HCT116 (cell line): ENCODE measurements at regions not wholly inside any gene's neighbourhood (a gene's known extent, or its start where the extent isn't known, plus 50 kb on each side); places are given as distances from the start of the nearest gene placed in this dataset.

Experiments
- ATAC-seq: fragments of 200-7000 bp; cut with Tn5 transposase; 2 replicates; pipeline ENCODE4 v1.9.1; 2020; ENCODE audit warnings: mild to moderate bottlenecking, moderate library complexity
- BruUV-seq: library from RNA; stranded (reverse); fragments of 400-500 nt; replicated peaks from 2 replicates; lab custom pipeline; 2021; lab: Mats Ljungman, UMichigan
- CTCF ChIA-PET: fragments of 300-600 bp; sonication (Branson Sonifier 250); formaldehyde crosslinking; loops from one replicate; lab custom pipeline; 2021; ENCODE audit warnings: antibody characterized with exemption; lab: Charles Lee
- POLR2A ChIA-PET: fragments of 300-600, 350-600 bp; sonication (Branson Sonifier 250); formaldehyde crosslinking; loops from one replicate; lab custom pipeline; 2021; ENCODE audit warnings: antibody characterized with exemption; lab: Charles Lee
- RAD21 ChIA-PET, 2 experiments: fragments of 300-600 bp; sonication (Branson Sonifier 250); formaldehyde crosslinking; loops; one replicate each; lab custom pipeline; 2023; ENCODE audit warnings: low total read pairs in 2 of 2; ENCODE audit not compliant: uncharacterized antibody in 2 of 2, unreplicated experiment in 2 of 2, low non-redundant PET in 1 of 2; lab: Charles Lee
- DNase-seq: peaks from one replicate; pipeline ENCODE4 v3.0.0-alpha.2; 2010; ENCODE audit warnings: low read depth, low spot score
- H2AFZ ChIP-seq: fragments of 200-600 bp; shearing (Covaris generic), sonication (generic); 2 replicates; pipeline ENCODE4 v1.6.1; 2017; ENCODE audit warnings: low read depth, mixed run types, mixed read lengths, antibody characterized with exemption, low read length; ENCODE audit not compliant: poor library complexity, severe bottlenecking
- H3K27ac ChIP-seq: 2 replicates; pipeline ENCODE4 v1.5.1; 2012; ENCODE audit warnings: low read depth, low read length
- H3K27me3 ChIP-seq: fragments of 200-600 bp; sonication (generic); 2 replicates; pipeline ENCODE4 v1.6.1; 2016; ENCODE audit warnings: mixed run types, low read length, mixed read lengths; ENCODE audit not compliant: insufficient read depth
- H3K36me3 ChIP-seq, 2 experiments: fragments of 200-500 bp in 1 of 2; fragments of 200-600 bp in 1 of 2; sonication (Bioruptor generic) in 1 of 2; sonication (generic) in 1 of 2; 2 replicates each; pipeline versions ENCODE4 v1.5.1 to v1.6.1; 2014 to 2016; ENCODE audit warnings: low read length in 2 of 2, inconsistent platforms in 1 of 2, mixed read lengths in 1 of 2, mixed run types in 1 of 2; ENCODE audit not compliant: insufficient read depth in 2 of 2, control insufficient read depth in 1 of 2
- H3K4me1 ChIP-seq, 2 experiments: fragments of 200-600 bp in 1 of 2; sonication (generic) in 1 of 2; 2 replicates each; pipeline versions ENCODE4 v1.5.1 to v1.6.1; 2012 to 2017; ENCODE audit warnings: low read length in 2 of 2, inconsistent platforms in 1 of 2, mild to moderate bottlenecking in 1 of 2, mixed read lengths in 1 of 2, mixed run types in 1 of 2, moderate library complexity in 1 of 2; ENCODE audit not compliant: insufficient read depth in 2 of 2, control insufficient read depth in 1 of 2
- H3K4me2 ChIP-seq: fragments of 200-600 bp; sonication (generic); 2 replicates; pipeline ENCODE4 v1.6.1; 2017; ENCODE audit warnings: mixed run types, low read length, mixed read lengths
- H3K4me3 ChIP-seq, 2 experiments: fragments of 200-600 bp in 1 of 2; sonication (generic) in 1 of 2; replicated peaks in 1 of 2; 2 replicates each; pipeline ENCODE4 v1.5.1; 2011 to 2016; ENCODE audit warnings: low read length in 2 of 2, control low read depth in 1 of 2, low read depth in 1 of 2, mild to moderate bottlenecking in 1 of 2, mixed read lengths in 1 of 2, mixed run types in 1 of 2
- H3K79me2 ChIP-seq: fragments of 200-600 bp; sonication (generic); 2 replicates; pipeline ENCODE4 v1.6.1; 2017; ENCODE audit warnings: mild to moderate bottlenecking, mixed run types, low read length, moderate library complexity, mixed read lengths; ENCODE audit not compliant: insufficient read depth
- H3K9ac ChIP-seq: fragments of 200-600 bp; sonication (generic); 2 replicates; pipeline ENCODE4 v1.6.1; 2016; ENCODE audit warnings: low read length, mixed read lengths
- H3K9me2 ChIP-seq: fragments of 200-600 bp; sonication (generic), shearing (Covaris generic); 2 replicates; pipeline ENCODE4 v1.6.1; 2017; ENCODE audit warnings: mixed run types, mild to moderate bottlenecking, moderate library complexity; ENCODE audit not compliant: insufficient read depth
- H3K9me3 ChIP-seq, 2 experiments: fragments of 200-500 bp in 1 of 2; fragments of 200-600 bp in 1 of 2; sonication (Bioruptor generic) in 1 of 2; sonication (generic) in 1 of 2; 2 replicates each; pipeline ENCODE4 v1.6.1; 2014 to 2017; ENCODE audit warnings: low read length in 2 of 2, mixed read lengths in 2 of 2, inconsistent platforms in 1 of 2, low read depth in 1 of 2, mild to moderate bottlenecking in 1 of 2, mixed run types in 1 of 2, moderate library complexity in 1 of 2; ENCODE audit not compliant: control insufficient read depth in 1 of 2, insufficient read depth in 1 of 2
- H4K20me1 ChIP-seq: fragments of 200-600 bp; sonication (generic), shearing (Covaris generic); 2 replicates; pipeline ENCODE4 v1.6.1; 2017; ENCODE audit warnings: mixed run types, mild to moderate bottlenecking, moderate library complexity; ENCODE audit not compliant: insufficient read depth
- CBX3 ChIP-seq: IDR thresholded peaks from 2 replicates; pipeline ENCODE4 v1.6.1; 2012; ENCODE audit warnings: low read depth
- EGR1 ChIP-seq: IDR thresholded peaks from 2 replicates; pipeline ENCODE4 v1.6.1; 2012; ENCODE audit warnings: low read depth
- EZH2 ChIP-seq: fragments of 200-600 bp; sonication (generic); IDR thresholded peaks from 2 replicates; pipeline ENCODE4 v1.6.1; 2017; ENCODE audit warnings: antibody characterized with exemption, mixed run types
- EZH2phosphoT487 ChIP-seq: fragments of 200-600 bp; IDR thresholded peaks from 2 replicates; pipeline ENCODE4 v1.6.1; 2018; ENCODE audit warnings: antibody characterized with exemption, borderline replicate concordance
- FOSL1 ChIP-seq: IDR thresholded peaks from 2 replicates; pipeline ENCODE4 v1.6.1; 2012; ENCODE audit warnings: low read depth
- JUND ChIP-seq: IDR thresholded peaks from 2 replicates; pipeline ENCODE4 v1.6.1; 2012
- POLR2A ChIP-seq: IDR thresholded peaks from 2 replicates; pipeline ENCODE4 v1.7.0; 2011; ENCODE audit warnings: borderline replicate concordance; ENCODE audit not compliant: insufficient read depth, insufficient read length; ENCODE audit errors: extremely low read depth
- RAD21 ChIP-seq: IDR thresholded peaks from 2 replicates; pipeline ENCODE4 v1.6.1; 2012; ENCODE audit warnings: low read depth, mild to moderate bottlenecking
- SP1 ChIP-seq: IDR thresholded peaks from 2 replicates; pipeline ENCODE4 v1.6.1; 2012; ENCODE audit warnings: low read depth
- SRF ChIP-seq: IDR thresholded peaks from 2 replicates; pipeline ENCODE4 v1.6.1; 2012; ENCODE audit warnings: low read depth
- YY1 ChIP-seq: IDR thresholded peaks from 2 replicates; pipeline ENCODE4 v1.6.1; 2011; ENCODE audit warnings: low read length, low read depth, moderate library complexity, mild to moderate bottlenecking; ENCODE audit not compliant: insufficient replicate concordance; ENCODE audit errors: extremely low read depth
- ZNF274 ChIP-seq: fragments of 200-500 bp; sonication (Bioruptor generic); IDR thresholded peaks from 2 replicates; pipeline ENCODE4 v1.6.1; 2014; ENCODE audit warnings: mild to moderate bottlenecking, low read depth, low read length, inconsistent platforms
- intact Hi-C: fragments of 100-400 bp; cut with micrococcal nuclease; formaldehyde crosslinking; loops from 2 replicates; pipeline ENCODE4 v1.10.0; 2022
- TF ChIP-seq, protein P1 (sequence below): IDR thresholded peaks from 2 replicates; pipeline ENCODE4 v1.6.1; 2012
- TF ChIP-seq, protein P2 (sequence below), 3 experiments: fragments of 200-600 bp in 1 of 3; sonication (generic) in 1 of 3; IDR thresholded peaks in 2 of 3; conservative IDR thresholded peaks in 1 of 3; 2 replicates each; pipeline ENCODE4 v1.5.1; 2012 to 2017; ENCODE audit warnings: low read depth in 2 of 3, low read length in 2 of 3, antibody characterized with exemption in 1 of 3, borderline replicate concordance in 1 of 3, control low read depth in 1 of 3, mild to moderate bottlenecking in 1 of 3, mixed read lengths in 1 of 3, mixed run types in 1 of 3, moderate library complexity in 1 of 3; ENCODE audit not compliant: insufficient read depth in 1 of 3
- TF ChIP-seq, protein P3 (sequence below): IDR thresholded peaks from 2 replicates; pipeline ENCODE4 v1.6.1; 2011; ENCODE audit warnings: mild to moderate bottlenecking, low read length, moderate library complexity; ENCODE audit not compliant: insufficient replicate concordance; ENCODE audit errors: extremely low read depth

DNA sequence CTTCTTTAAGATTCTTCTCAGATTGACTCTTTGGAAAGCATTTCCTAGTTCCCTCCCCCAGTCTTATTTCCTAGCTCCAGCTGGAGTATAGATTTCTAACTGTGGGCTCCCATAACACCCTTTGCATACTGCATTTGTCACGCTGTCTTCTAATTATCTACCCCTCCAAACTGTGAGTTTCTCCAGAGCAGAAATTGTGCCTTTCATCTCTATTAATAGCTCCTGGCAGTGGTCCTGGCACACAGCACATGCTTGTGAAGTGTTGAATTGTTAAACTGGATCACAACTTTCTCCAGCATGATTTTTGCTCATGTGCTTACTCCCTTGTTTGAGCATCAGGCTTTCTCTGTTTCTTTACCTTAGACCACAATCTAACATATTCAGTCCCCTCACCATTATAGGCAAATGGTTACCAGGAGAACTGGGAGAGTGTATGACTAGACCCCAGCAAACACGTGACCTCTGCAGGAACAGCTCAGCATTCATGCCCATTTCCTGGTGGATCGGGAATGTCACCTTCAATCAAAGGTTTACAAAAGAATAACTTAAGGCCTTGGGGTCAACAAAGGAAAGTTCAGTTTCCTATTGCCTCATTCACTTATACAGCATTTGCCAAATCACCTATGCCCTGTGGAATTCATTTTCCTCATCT is 175.7 kb upstream of the TANK start:
- TF ChIP-seq EZH2 (no peak), JUND (no peak), ZNF274 (no peak), EZH2phosphoT487 (no peak), SRF (no peak)
- TF ChIP-seq, protein P1, sequence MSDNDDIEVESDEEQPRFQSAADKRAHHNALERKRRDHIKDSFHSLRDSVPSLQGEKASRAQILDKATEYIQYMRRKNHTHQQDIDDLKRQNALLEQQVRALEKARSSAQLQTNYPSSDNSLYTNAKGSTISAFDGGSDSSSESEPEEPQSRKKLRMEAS, result no peak
- intact Hi-C loops, result no loop called here
- ChIA-PET POLR2A (no interaction called here), RAD21 (no interaction called here), CTCF (interaction anchor here (1.4 to 1.7 kb wide), 2 partner anchors 10 to 20 kb away, joined by 5 to 6 read pairs; no protein-coding TSS in a partner anchor)
- Histone ChIP-seq H3K36me3 (no peaks in the 10 kb centered on the region), H3K9me3 (no peaks in the 10 kb centered on the region), H3K4me3 (no peak overlapping the region), H3K9ac (no peak overlapping the region), H2AFZ (no peak overlapping the region), H3K9me2 (no peaks in the 10 kb centered on the region), H3K27ac (no peak overlapping the region), H3K4me1 (no peaks in the 10 kb centered on the region), H3K4me2 (no peak overlapping the region), H3K79me2 (no peaks in the 10 kb centered on the region), H4K20me1 (no peaks in the 10 kb centered on the region), H3K27me3 (no peaks in the 10 kb centered on the region)
- no peak for ATAC-seq
- BruUV-seq, result no TSS peak
- DNase-seq, result no peak

DNA sequence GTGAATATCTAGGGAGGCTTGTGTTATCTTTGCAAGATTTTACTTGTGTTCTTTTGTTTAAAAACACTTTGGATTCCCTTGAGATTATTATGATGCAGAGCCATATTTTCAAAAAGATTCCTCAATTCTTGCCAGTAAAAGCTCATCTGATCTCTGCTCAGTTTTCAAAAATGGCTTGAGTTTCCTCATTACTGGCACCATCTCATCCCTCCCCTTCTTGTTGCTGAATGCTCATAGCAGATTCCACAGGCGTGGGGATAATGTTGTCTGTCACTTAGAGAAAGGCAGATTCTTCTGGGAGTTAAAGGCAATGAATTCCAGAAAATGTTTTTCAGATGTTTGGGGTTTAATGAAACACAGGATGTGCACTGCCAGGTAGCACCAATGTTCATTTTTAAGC is 170.4 kb upstream of the TANK start:
- Histone ChIP-seq H3K4me1 (peaks cover 2 to 5% of the 10 kb centered on the region in 2 experiments; a peak in 2 of 4 replicates), H3K4me2 (no peak overlapping the region), H3K9ac (no peak overlapping the region), H3K9me2 (no peaks in the 10 kb centered on the region), H3K27ac (no peak overlapping the region), H3K36me3 (no peaks in the 10 kb centered on the region), H4K20me1 (no peaks in the 10 kb centered on the region), H2AFZ (no peak overlapping the region), H3K27me3 (no peaks in the 10 kb centered on the region), H3K9me3 (no peaks in the 10 kb centered on the region), H3K4me3 (no peak overlapping the region), H3K79me2 (no peaks in the 10 kb centered on the region)
- no peak for ATAC-seq
- DNase-seq, result no peak
- ChIA-PET POLR2A (no interaction called here), RAD21 (no interaction called here), CTCF (no interaction called here)
- TF ChIP-seq EGR1 (no peak), POLR2A (no peak), CBX3 (no peak), SP1 (no peak), FOSL1 (no peak), EZH2 (no peak), SRF (no peak), RAD21 (no peak), YY1 (no peak)
- TF ChIP-seq, protein P2, sequence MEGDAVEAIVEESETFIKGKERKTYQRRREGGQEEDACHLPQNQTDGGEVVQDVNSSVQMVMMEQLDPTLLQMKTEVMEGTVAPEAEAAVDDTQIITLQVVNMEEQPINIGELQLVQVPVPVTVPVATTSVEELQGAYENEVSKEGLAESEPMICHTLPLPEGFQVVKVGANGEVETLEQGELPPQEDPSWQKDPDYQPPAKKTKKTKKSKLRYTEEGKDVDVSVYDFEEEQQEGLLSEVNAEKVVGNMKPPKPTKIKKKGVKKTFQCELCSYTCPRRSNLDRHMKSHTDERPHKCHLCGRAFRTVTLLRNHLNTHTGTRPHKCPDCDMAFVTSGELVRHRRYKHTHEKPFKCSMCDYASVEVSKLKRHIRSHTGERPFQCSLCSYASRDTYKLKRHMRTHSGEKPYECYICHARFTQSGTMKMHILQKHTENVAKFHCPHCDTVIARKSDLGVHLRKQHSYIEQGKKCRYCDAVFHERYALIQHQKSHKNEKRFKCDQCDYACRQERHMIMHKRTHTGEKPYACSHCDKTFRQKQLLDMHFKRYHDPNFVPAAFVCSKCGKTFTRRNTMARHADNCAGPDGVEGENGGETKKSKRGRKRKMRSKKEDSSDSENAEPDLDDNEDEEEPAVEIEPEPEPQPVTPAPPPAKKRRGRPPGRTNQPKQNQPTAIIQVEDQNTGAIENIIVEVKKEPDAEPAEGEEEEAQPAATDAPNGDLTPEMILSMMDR (IDR thresholded peaks at IDR 0.05 in 2 of 3, conservative IDR thresholded peaks at IDR 0.05 in 1 of 3; ENCODE audit: borderline replicate concordance in 1 of 3, insufficient read depth in 1 of 3, low read depth in 2 of 3, low read length in 2 of 3), result no peak
- TF ChIP-seq, protein P3, sequence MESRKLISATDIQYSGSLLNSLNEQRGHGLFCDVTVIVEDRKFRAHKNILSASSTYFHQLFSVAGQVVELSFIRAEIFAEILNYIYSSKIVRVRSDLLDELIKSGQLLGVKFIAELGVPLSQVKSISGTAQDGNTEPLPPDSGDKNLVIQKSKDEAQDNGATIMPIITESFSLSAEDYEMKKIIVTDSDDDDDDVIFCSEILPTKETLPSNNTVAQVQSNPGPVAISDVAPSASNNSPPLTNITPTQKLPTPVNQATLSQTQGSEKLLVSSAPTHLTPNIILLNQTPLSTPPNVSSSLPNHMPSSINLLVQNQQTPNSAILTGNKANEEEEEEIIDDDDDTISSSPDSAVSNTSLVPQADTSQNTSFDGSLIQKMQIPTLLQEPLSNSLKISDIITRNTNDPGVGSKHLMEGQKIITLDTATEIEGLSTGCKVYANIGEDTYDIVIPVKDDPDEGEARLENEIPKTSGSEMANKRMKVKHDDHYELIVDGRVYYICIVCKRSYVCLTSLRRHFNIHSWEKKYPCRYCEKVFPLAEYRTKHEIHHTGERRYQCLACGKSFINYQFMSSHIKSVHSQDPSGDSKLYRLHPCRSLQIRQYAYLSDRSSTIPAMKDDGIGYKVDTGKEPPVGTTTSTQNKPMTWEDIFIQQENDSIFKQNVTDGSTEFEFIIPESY, result no peak
- intact Hi-C loops, result loop anchor here (5.0 to 10.0 kb wide), 3 partner anchors 555 to 902 kb away; no protein-coding TSS in a partner anchor
- BruUV-seq, result no TSS peak
